Brain pericyte (primary cell): ENCODE measurements at regions not wholly inside any gene's neighbourhood (a gene's known extent, or its start where the extent isn't known, plus 50 kb on each side); places are given as distances from the start of the nearest gene placed in this dataset.
"Not testable (repeated sequence)": the region's sequence is repeated elsewhere in the genome, so short reads cannot be mapped to it uniquely, and the experiment has no call there.

Experiments used
- DNase-seq: peaks from one replicate; pipeline ENCODE4 v3.0.0-alpha.2; 2012; ENCODE audit warnings: low read depth, low spot score

DNA sequence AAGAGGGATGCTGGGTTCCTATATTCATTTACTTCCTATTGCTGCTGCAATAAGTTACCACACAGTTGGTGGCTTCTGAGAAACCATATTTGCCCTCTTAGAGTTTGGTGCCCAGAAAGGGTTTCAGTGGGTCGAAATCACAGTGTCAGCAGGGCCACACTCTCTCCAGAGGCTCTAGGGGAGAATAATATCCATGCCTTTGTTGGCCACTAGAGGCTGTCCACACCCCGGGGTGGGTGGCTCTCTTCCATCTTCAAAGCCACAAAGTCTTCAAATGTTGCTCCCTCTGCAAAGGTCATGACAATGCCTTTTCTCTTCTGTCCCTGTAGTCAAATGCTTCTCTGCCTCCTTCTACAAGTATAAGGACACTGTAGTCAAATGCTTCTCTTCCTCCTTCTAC lies 989.4 kb downstream of the CCSER2 start:
- no peak for DNase-seq

DNA sequence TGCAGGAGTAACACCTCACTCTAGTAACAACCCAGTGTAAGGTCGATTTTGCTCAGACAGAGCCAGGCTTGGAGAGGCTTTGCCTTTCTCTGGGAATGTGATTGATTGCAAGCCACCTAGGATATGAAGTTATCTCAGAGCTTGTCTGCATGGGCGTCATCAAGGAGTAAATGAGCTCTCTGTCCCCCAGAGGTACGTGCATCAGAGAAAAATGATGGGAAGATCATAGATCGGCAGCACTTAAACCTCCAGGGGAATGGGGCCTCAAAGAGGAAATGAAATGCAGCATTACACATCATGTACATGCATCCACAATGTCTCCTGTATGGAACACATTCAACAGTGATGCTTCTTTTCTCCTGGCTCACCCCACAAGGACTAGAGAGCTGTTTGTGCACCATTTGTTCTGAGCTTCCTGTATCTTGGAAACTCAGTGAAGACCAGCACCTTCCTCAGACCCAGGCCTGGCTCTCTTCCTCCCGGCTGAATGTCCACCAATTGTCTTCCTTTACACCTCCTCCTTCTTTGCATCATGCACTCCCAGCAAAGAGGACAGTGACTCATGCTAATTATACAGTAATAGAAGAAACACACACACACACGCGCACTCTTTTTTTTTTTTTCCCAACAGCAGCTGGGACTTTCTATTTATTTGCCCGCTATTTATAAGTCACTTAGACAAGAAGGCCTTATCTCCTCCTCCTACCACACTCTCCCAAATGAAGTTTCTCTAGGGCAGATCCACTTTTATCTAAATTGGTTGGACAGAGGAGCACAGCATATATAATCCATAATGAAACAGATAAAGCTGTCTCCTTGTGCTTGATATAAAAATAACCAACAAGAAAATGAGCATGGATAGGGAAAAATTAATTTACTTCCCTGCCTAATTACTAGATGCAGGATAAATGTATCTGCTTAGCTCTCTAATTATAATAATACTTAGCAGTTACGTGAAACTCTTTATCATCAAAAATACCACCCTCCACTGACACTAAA lies 990.7 kb downstream of the CCSER2 start:
- DNase-seq: no peak

DNA sequence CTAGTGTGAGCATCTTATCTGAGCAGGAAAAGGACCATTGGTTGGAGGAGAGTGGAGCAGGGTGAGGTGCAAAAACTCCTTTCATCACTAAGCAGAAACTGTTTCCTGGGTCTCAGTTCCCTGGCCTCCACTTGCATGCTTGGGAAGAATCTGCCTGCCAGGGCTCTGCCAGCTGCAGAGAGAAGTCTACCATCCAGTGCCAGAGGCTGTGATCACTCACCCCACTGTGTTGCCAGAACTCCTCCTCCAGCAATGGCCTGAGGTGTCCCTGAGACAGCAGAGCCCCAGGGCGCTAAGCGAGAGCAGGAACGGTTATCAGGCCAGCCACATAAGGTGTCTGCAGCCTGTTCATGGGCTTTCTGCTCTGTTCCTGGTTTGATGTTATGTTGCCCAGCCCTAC lies 991.4 kb downstream of the CCSER2 start:
- DNase-seq: no peak

DNA sequence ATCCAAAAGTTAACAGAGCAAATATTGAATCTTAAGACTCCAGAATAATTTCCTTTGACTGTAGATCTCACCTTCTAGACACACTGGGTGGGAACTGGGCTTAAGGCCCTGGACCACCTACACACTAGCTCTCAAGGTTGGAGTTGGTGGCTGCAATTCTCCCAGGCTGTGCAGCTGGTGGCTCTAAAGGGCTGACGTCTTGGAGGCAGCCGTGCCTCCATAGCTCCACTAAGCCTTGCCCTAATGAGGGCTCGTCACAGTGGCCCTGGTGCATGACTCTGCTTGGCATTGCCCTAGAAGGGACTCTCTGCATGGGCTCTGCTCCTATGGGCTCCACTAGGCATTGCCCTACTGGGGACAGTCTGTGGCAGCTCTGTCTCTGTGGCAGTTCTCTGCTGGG lies 1005.2 kb downstream of the CCSER2 start:
- DNase-seq: no peak

DNA sequence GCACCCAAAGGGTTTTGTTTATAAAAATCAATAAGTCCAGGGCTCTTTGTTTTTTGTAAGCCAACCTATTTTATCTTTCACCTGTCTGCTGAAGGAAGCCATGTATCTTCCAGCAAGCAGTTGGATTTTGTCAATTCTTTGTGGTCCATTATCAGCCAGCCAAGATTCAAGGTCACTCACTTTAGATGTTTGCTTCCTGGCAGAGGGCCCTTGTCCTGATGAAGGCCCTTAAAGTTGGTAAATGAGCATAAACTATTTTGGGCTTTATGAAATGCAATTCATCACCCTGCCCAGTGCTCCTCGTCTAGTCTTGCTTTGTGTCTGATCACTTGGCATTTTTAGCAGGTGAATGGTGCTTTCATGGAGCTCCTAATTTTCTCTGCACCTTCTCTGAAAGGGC lies 1004.2 kb downstream of the GRID1 start:
- no peak for DNase-seq

DNA sequence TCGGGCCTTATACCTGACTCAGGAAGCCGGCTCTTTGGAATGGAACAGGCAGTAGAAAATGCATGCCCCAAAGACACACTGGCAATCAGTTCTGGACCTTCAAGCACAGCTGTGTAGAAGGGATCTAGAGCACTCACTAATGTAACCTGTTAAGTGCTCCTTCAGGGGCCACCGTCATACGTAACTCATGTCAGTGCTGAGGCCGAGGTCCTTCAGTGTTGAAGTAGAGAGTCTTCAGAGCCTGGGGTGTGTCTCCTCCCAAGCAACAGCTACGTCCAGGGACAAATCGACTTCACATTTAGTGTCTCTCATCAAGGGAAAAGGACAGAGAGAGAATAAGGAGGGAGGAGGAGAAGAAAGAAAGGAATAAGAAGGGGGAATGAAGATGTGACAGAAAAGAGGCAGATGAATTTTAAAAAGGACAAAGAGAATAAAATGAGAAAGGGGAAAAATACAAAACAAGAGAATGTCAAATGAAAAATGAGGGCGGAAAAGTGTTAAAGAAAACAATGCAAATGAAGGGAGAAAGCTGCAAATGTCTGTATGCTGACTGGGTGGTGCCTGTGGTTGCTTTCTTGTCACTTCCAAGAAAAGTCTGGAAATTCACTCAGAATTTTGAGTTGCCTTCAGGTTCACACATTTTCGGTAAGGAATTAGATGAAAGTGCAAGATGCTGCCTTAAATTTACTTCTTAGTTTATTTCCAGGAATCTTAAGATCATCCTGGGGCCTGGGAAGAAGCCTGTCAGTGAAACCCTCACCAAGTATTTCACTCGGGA lies 989.4 kb downstream of the GRID1 start:
- no peak for DNase-seq

DNA sequence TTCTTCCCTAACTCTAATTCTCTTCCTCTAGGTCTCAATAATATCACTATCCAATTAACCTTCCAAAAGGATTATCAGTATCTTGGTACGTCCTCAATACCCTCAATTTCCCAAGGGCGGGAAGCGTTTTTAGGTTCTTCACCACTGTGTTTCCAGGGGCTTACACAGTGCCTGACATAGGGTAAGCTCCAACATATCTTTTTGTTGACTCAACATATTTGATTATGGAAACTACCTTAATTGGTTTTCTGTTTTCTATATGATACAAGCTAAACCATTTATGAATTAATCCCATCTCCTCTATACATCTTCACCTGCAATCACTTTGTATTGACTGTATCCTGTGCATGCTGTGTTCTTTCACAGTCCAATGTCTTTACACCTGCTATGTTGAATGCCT lies 987.3 kb downstream of the GRID1 start:
- no peak for DNase-seq

DNA sequence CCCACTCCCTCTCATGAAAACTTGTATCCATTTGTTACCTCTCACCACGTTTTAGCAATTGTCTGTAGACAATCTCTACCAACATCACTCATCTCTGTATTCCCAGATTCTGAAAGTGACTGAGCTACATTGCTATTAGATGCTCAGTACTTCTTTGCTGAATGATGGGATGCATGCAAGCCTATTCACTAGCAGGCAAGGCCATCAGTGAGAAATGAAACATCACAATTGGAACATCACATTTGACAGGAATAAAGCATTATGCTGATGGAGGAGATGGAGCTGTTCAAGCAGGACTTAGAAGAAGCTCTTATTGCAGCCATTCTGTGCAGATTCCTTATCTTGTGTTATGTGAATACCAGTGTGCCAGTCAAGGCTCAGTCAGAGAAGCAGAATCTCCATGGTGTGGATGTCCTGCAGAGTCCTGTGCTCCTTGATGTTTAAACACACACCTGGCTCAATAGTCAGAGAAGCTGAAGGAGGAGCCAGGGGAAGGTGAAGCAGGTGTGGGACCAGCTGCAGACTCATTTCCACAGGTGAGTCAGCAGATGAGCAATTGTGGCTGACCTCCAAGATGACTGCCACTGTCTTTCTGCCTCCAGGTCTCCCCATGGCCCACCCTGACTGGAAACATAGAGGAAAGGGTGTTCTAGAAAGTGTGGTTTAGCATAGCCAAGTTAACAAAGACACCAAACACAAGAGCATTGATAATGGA lies 965.5 kb downstream of the GRID1 start:
- DNase-seq: no peak

DNA sequence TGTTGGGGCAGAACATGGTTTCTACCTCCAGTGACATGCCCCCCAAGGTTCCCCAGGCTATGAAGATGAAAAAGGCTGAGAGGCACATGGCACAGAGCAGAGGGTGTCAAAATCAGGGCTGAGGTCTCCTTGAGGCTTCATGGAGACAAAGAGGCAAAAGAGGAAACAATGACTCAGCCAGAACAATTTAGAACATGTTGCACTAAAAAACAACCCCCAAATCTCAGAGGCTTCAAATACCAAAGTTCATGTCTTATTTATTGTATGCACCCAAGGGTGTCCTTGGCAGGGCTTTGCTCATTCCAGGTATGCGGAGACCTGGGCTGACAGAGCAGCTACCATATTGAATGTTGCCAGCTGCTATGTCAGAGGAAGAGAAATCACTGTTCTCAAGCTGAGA lies 964.1 kb downstream of the GRID1 start:
- no peak for DNase-seq

DNA sequence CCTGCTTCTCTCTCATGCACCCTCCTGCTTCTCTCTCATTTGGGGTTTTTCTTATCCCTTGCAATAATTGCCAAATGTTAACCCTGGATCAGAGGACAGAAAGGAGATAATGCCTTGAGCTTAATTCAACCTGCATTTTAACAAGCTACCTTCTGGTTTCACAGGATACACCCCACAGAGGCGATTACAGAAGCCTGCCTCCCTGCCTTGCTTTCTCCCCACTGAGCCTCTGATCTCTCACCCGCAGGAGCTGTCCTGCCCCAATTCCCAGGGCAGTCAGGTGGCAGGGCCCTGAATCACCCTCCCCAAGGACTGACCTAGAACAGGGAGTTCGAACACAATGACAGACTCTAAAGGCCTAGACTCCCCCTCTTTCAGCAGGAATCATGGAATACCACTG lies 959.5 kb downstream of the GRID1 start:
- DNase-seq: no peak

DNA sequence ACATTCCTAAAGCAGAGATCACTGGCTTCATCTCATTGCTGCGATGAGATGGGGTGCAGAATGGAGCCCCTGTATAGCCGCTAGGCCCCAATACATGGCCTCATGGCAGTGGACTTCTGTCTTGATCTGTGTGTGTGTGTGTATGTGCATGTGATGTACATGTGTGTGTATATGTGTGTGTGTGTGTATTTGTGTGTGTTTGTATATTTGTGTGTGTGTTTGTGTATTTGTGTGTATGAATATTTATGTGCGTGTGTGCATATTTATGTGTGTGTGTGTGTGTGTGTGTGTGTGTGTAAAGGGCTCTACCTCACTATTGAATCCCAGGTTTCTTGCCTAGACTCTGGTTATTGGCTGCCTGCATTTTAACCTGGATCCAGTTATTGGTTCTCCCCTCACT lies 958.2 kb downstream of the GRID1 start:
- no peak for DNase-seq

DNA sequence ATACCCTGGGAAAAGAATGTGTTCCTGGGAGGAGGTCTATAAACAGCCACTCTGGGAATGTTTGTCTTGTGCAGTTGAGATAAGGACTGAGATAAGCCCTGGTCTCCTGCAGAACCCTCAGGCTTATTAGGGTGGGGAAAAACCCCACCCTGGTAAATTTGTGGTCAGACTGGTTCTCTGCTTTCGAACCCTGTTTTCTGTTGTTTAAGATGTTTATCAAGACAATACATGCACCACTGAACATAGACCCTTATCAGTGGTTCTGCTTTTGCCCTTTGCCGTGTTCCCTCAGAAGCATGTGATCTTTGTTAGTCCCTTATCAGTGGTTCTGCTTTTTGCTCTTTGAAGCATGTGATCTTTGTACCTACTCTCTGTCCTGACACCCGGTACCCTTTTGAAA lies 956.0 kb downstream of the GRID1 start:
- not testable (repeated sequence) for DNase-seq

DNA sequence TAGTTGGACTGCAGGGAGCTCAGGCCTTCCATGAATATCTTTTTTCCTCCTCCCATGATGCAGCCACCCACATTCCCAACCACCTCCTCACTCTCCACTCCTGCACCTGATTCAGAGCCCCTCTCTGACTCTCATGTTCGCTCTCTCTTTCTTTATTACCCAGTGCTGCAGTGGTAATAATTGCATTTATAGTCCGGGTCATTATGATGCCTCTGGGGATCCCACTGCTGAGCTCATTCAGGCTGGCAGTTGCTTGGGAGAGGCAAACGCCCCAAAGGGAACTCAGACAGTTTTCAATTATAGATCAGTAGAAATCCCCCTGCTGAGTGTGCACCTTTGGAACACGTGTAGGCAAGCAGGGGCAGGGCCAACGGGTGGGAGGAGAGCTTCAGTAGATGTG lies 953.0 kb downstream of the GRID1 start:
- no peak for DNase-seq

DNA sequence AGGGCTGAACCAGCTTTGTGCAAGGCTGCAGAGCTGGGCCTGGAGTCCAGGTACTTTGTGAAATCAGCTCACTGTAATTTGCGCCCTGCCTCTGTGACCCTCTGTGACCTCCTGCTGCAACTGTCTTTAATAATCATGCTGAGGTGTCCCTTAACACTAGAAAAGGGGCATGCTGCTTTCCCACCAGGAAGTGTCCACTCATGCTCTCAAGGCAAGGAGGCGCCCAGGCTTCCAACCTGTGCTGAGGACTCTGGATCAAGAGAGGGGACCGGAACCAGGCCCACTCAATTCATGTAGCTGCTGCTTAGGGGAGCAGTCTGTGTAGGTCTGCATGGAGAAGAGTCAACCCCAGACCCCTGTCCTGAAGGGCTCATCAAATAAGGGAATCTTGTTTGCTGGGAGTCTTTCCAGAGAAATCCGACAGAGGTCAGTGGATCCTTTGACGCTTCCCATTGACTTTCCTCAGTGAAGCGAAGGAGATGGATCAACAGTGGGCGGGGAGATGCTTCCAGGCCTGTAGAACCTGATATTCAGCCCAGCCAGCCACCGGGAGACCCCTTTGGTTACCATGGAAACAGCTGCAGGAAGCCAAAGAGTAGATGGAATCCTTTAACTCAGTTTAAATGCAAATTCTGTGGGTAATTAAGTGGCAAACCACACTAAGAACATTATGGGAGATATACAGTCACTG lies 945.9 kb downstream of the GRID1 start:
- no peak for DNase-seq

DNA sequence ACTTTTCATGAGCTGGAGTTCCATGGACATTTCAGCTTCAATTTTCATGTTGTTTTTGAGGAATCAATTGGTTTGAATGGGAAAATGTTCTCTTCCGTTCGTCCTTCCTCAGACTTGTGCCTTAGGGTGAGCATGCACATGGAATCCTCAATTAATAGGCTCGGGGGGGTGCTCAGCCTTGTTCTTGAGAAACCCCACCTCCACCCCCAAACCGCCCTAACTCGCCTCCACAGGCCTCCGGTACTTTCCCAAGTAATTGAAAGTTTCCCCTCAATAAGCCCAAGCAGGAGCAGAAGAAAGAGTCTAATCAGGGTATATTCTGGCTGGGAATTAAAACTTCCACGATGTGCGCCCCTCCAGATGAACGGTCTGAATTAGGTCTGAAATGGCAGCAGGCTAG lies 945.2 kb downstream of the GRID1 start:
- DNase-seq: no peak

DNA sequence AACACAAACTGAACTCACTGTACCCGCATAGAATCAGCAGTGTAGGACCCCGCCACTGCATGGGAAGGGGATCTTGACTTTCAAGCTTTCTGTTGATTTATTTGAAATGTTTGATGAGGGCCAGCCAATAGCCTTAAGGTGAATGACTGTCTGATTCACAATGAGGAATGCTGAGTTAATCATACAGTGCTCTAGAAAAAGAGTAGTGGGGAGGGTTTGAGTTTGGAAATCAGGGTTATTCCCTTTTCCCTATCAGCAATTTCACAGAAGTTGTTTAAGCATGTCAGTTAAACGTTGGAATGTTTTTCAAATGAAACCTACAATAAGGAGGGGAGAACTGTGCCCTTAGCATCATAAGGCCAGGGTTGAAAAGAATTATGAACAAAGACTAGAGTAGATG lies 937.5 kb downstream of the GRID1 start:
- no peak for DNase-seq

DNA sequence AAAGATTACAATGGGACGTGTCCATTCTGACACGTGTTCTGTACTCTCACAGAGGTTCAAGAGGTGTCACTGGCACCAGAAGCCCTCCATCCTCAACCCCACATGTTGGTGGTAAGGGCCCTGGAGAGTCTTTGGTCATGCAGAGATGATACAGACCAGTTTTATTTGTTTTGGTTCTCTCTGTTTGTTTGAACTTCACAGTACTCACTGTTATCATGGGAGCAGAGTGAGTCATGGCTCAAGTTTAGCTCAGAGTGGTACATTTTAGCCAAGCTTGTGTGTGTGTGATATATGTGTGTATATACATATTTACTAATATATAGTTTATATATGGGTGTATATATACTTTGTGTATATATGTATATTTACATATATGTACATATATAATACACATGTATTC lies 935.6 kb downstream of the GRID1 start:
- no peak for DNase-seq

DNA sequence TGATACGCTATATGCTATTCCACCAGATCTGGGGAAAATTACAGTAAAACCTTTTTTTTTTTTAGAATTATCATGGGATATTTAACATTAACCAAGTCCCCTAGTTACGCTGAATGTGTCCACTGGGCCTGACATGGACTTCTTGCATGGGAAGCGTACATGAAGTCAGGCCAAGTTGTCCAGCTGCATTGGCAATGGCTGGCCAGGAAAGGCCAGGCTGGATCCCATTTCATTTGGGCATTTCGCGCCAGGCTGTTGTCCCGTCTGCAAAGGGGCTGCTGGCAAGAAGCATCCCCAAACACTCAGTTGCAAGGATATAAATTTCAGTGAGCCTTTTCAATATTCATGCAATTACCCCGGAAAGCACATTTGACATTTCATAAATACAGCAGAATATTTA lies 933.3 kb downstream of the GRID1 start:
- DNase-seq: no peak

DNA sequence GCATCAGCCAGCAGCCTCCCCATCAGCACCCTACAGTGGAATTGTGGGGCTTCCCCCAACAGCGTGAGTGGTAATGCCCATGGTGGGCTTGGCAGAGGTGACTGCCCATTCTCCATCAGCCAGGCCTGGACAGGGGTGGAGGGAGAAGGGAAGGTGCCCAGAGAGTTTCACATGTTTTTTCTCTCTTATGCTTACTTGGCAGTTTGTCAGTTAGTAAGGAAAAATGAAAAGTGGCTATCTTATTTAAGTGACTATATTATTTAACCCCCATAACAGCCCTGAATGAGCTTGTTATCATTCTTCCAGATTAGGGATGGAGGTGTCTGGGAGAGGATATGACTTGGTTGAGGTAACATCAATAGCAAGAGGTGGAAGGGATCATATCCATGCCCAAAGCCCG lies 921.7 kb downstream of the GRID1 start:
- DNase-seq: no peak

DNA sequence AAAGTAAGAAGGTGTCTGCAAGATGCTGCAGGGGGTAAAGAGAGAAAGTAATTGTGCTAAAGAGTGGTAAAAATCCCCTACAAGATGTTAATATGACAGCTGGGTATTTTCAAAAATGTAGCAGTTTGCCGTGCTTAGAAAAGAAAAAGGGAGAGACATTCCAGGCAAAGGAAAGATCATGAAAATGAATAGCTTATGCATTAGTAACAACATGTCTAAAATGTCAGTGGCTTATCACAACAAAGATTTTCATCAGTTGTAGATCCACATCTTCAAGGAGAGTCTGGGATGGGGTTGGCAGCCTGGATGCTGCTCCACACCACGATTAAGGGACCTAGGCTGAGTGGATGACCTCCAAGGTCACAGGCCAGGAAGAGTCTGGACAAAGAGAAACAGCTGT lies 920.9 kb downstream of the GRID1 start:
- DNase-seq: no peak

DNA sequence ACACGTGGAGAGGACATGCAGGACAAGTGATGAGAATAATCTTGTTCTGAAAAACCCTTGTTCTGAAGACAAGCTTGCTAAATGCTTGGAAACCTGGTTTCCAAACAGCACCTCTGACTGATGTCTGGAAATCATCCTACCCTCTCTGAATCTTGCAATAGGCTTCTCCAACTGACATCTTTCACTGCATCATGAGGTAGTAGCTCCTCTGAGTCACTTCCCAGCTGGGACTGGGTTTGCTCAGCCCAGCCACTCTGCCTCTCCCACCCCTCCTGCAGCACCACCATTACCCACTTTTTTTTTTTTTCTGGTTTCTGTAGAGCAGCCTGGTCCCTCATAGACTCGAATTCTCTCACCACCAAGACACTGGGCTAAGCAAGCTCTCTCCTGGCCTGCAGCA lies 919.8 kb downstream of the GRID1 start:
- no peak for DNase-seq

DNA sequence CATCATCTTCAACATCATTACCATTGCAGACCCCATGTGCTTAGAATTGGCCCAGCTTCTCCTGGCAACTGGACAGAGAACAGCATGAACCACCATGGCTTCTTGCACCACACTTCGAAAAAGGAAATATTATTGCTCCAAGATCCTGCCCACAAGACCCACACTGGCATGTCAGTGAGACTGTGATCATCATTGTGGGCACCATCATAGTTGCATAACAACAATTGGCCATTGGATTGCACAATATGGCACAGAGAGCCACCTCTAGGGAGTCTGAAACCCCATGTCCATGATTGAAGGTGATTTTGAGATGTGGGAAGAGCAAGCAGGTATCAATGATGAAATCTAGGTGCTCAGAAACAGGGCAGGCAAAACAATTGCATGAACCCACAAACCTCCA lies 918.9 kb downstream of the GRID1 start:
- no peak for DNase-seq
